ENCODE measurements at regions not wholly inside any gene's neighbourhood (a gene's known extent, or its start where the extent isn't known, plus 50 kb on each side); places are given as distances from the start of the nearest gene placed in this dataset.
A peak's percentile ranks its signal among the peaks of the same experiment; 100 is the strongest.

GRCh38 chr4:96471956-96472867, 632.3 kb downstream of the PDHA2 start:
- no peak overlapping the region for H3K23ac ChIP-seq (ENCODE audit: low read length)
- no peak overlapping the region for H2BK5ac ChIP-seq (ENCODE audit: low read depth, low read length, poor library complexity)
- H2AK5ac ChIP-seq (ENCODE audit: low read length): no peak overlapping the region
- H2AFZ ChIP-seq (ENCODE audit: insufficient read depth, low read length, poor library complexity): no peak overlapping the region
- no peak overlapping the region for H3K27ac ChIP-seq (ENCODE audit: low read depth, low read length)
- H4K8ac ChIP-seq (ENCODE audit: low read depth, low read length): no peak overlapping the region
- no peaks in the 10 kb centered on the region for H3K4me1 ChIP-seq (ENCODE audit: control insufficient read depth in 1 of 2, insufficient read depth in 2 of 2, low read length in 2 of 2)
- no peaks in the 10 kb centered on the region for H3K79me2 ChIP-seq (ENCODE audit: control insufficient read depth, insufficient read depth, low read length, poor library complexity)
- H3K18ac ChIP-seq (ENCODE audit: low read length): no peak overlapping the region
- H3K14ac ChIP-seq (ENCODE audit: low read length): no peak overlapping the region
- DNase-seq: peak; percentile 8 to 55
- H3K9me3 ChIP-seq (ENCODE audit: insufficient read depth, low read depth, low read length): peaks cover 2% of the 10 kb centered on the region
- H3K79me1 ChIP-seq (ENCODE audit: low read length): no peaks in the 10 kb centered on the region
- H2BK120ac ChIP-seq (ENCODE audit: insufficient read depth, low read length, poor library complexity): no peak overlapping the region
- H4K12ac ChIP-seq (ENCODE audit: low read depth, low read length): no peak overlapping the region
- no peak overlapping the region for H4K91ac ChIP-seq (ENCODE audit: low read depth, low read length)
- no peaks in the 10 kb centered on the region for H3K27me3 ChIP-seq (ENCODE audit: insufficient read depth, low read length)
- no peak overlapping the region for H3K9ac ChIP-seq (ENCODE audit: low read length)
- no peak overlapping the region for H3K4me2 ChIP-seq (ENCODE audit: low read length)
- H3K36me3 ChIP-seq (ENCODE audit: control insufficient read depth in 1 of 2, insufficient read depth in 2 of 2, low read length in 2 of 2): no peaks in the 10 kb centered on the region
- no peak overlapping the region for H3K4me3 ChIP-seq (ENCODE audit: low read depth, low read length)
- H3K4ac ChIP-seq (ENCODE audit: low read depth, low read length): no peak overlapping the region
- no peak overlapping the region for H2BK12ac ChIP-seq (ENCODE audit: low read length)

- Histone ChIP-seq H2BK5ac (ENCODE audit: low read depth, low read length, poor library complexity) (no peak overlapping the region), H2BK120ac (ENCODE audit: insufficient read depth, low read length, poor library complexity) (no peak overlapping the region), H3K9me3 (ENCODE audit: insufficient read depth, low read depth, low read length) (peaks cover 2% of the 10 kb centered on the region), H3K23ac (ENCODE audit: low read length) (no peak overlapping the region), H3K4me1 (ENCODE audit: control insufficient read depth in 1 of 2, insufficient read depth in 2 of 2, low read length in 2 of 2) (no peaks in the 10 kb centered on the region), H3K18ac (ENCODE audit: low read length) (no peak overlapping the region), H4K91ac (ENCODE audit: low read depth, low read length) (no peak overlapping the region), H3K4me2 (ENCODE audit: low read length) (no peak overlapping the region), H3K27ac (ENCODE audit: low read depth, low read length) (no peak overlapping the region), H3K79me2 (ENCODE audit: control insufficient read depth, insufficient read depth, low read length, poor library complexity) (no peaks in the 10 kb centered on the region), H3K79me1 (ENCODE audit: low read length) (no peaks in the 10 kb centered on the region), H3K27me3 (ENCODE audit: insufficient read depth, low read length) (no peaks in the 10 kb centered on the region), H3K4me3 (ENCODE audit: low read depth, low read length) (no peak overlapping the region), H2BK12ac (ENCODE audit: low read length) (no peak overlapping the region), H3K9ac (ENCODE audit: low read length) (no peak overlapping the region), H3K14ac (ENCODE audit: low read length) (no peak overlapping the region), H2AFZ (ENCODE audit: insufficient read depth, low read length, poor library complexity) (no peak overlapping the region), H4K8ac (ENCODE audit: low read depth, low read length) (no peak overlapping the region), H3K4ac (ENCODE audit: low read depth, low read length) (no peak overlapping the region), H3K36me3 (ENCODE audit: control insufficient read depth in 1 of 2, insufficient read depth in 2 of 2, low read length in 2 of 2) (no peaks in the 10 kb centered on the region), H2AK5ac (ENCODE audit: low read length) (no peak overlapping the region), H4K12ac (ENCODE audit: low read depth, low read length) (no peak overlapping the region)
- no CpG with 5 or more reads among the region's 1 CpG for WGBS (ENCODE audit: extremely low coverage, insufficient coverage, insufficient read length)
- no peak for DNase-seq
These were observed 633.4 kb downstream of the PDHA2 start for GRCh38 chr4:96473246-96473645.

- peaks cover 2% of the 10 kb centered on the region for H3K9me3 ChIP-seq (ENCODE audit: insufficient read depth, low read depth, low read length)
- H3K4me3 ChIP-seq (ENCODE audit: low read depth, low read length): no peak overlapping the region
- H2AK5ac ChIP-seq (ENCODE audit: low read length): no peak overlapping the region
- H2AFZ ChIP-seq (ENCODE audit: insufficient read depth, low read length, poor library complexity): no peak overlapping the region
- H3K14ac ChIP-seq (ENCODE audit: low read length): no peak overlapping the region
- no peaks in the 10 kb centered on the region for H3K27me3 ChIP-seq (ENCODE audit: insufficient read depth, low read length)
- H3K4ac ChIP-seq (ENCODE audit: low read depth, low read length): no peak overlapping the region
- no peak overlapping the region for H2BK5ac ChIP-seq (ENCODE audit: low read depth, low read length, poor library complexity)
- H3K79me2 ChIP-seq (ENCODE audit: control insufficient read depth, insufficient read depth, low read length, poor library complexity): no peaks in the 10 kb centered on the region
- no peaks in the 10 kb centered on the region for H3K36me3 ChIP-seq (ENCODE audit: control insufficient read depth in 1 of 2, insufficient read depth in 2 of 2, low read length in 2 of 2)
- H3K4me2 ChIP-seq (ENCODE audit: low read length): no peak overlapping the region
- WGBS (ENCODE audit: extremely low coverage, insufficient coverage, insufficient read length): no CpG with 5 or more reads among the region's 4 CpGs
- no peak overlapping the region for H3K23ac ChIP-seq (ENCODE audit: low read length)
- no peak overlapping the region for H2BK120ac ChIP-seq (ENCODE audit: insufficient read depth, low read length, poor library complexity)
- H4K12ac ChIP-seq (ENCODE audit: low read depth, low read length): no peak overlapping the region
- H2BK12ac ChIP-seq (ENCODE audit: low read length): no peak overlapping the region
- no peak overlapping the region for H3K27ac ChIP-seq (ENCODE audit: low read depth, low read length)
- no peak overlapping the region for H3K9ac ChIP-seq (ENCODE audit: low read length)
- no peak overlapping the region for H4K91ac ChIP-seq (ENCODE audit: low read depth, low read length)
- H3K4me1 ChIP-seq (ENCODE audit: control insufficient read depth in 1 of 2, insufficient read depth in 2 of 2, low read length in 2 of 2): no peaks in the 10 kb centered on the region
- H4K8ac ChIP-seq (ENCODE audit: low read depth, low read length): peak overlapping the region; percentile 44
- H3K79me1 ChIP-seq (ENCODE audit: low read length): peaks cover 1% of the 10 kb centered on the region
- no peak overlapping the region for H3K18ac ChIP-seq (ENCODE audit: low read length)
- DNase-seq: peak in 1 of 2 donors; percentile 6
These were observed 643.6 kb downstream of the PDHA2 start for GRCh38 chr4:96483308-96484030.

- Histone ChIP-seq H3K79me2 (ENCODE audit: control insufficient read depth, insufficient read depth, low read length, poor library complexity) (no peaks in the 10 kb centered on the region), H4K91ac (ENCODE audit: low read depth, low read length) (no peak overlapping the region), H3K9ac (ENCODE audit: low read length) (no peak overlapping the region), H3K36me3 (ENCODE audit: control insufficient read depth in 1 of 2, insufficient read depth in 2 of 2, low read length in 2 of 2) (no peaks in the 10 kb centered on the region), H4K12ac (ENCODE audit: low read depth, low read length) (no peak overlapping the region), H2AFZ (ENCODE audit: insufficient read depth, low read length, poor library complexity) (no peak overlapping the region), H2BK5ac (ENCODE audit: low read depth, low read length, poor library complexity) (no peak overlapping the region), H2BK120ac (ENCODE audit: insufficient read depth, low read length, poor library complexity) (no peak overlapping the region), H3K4me1 (ENCODE audit: control insufficient read depth in 1 of 2, insufficient read depth in 2 of 2, low read length in 2 of 2) (no peaks in the 10 kb centered on the region), H2AK5ac (ENCODE audit: low read length) (no peak overlapping the region), H3K14ac (ENCODE audit: low read length) (no peak overlapping the region), H2BK12ac (ENCODE audit: low read length) (no peak overlapping the region), H3K4ac (ENCODE audit: low read depth, low read length) (no peak overlapping the region), H3K79me1 (ENCODE audit: low read length) (peaks cover 1% of the 10 kb centered on the region), H3K27ac (ENCODE audit: low read depth, low read length) (no peak overlapping the region), H3K23ac (ENCODE audit: low read length) (no peak overlapping the region), H3K4me2 (ENCODE audit: low read length) (no peak overlapping the region), H3K27me3 (ENCODE audit: insufficient read depth, low read length) (no peaks in the 10 kb centered on the region), H3K4me3 (ENCODE audit: low read depth, low read length) (no peak overlapping the region), H3K18ac (ENCODE audit: low read length) (no peak overlapping the region), H3K9me3 (ENCODE audit: insufficient read depth, low read depth, low read length) (no peaks in the 10 kb centered on the region), H4K8ac (ENCODE audit: low read depth, low read length) (no peak overlapping the region)
- no peak for DNase-seq
These were observed 646.7 kb downstream of the PDHA2 start for GRCh38 chr4:96486563-96486962.

Data from trophoblast cell (in vitro differentiated cells and primary cell).